ENCODE measurements at regions not wholly inside any gene's neighbourhood (a gene's known extent, or its start where the extent isn't known, plus 50 kb on each side); places are given as distances from the start of the nearest gene placed in this dataset.

- ATAC-seq (ENCODE audit: low read depth), result no peak
- Histone ChIP-seq H3K36me3 (ENCODE audit: low read depth) (no peaks in the 10 kb centered on the region), H3K27me3 (ENCODE audit: insufficient read depth, poor library complexity, severe bottlenecking) (no peaks in the 10 kb centered on the region), H3K4me3 (ENCODE audit: severe bottlenecking) (no peak overlapping the region), H3K9me3 (ENCODE audit: severe bottlenecking) (no peaks in the 10 kb centered on the region), H3K27ac (ENCODE audit: poor library complexity, severe bottlenecking) (no peak overlapping the region), H3K4me1 (ENCODE audit: insufficient read depth, poor library complexity, severe bottlenecking) (no peaks in the 10 kb centered on the region)
- DNase-seq (ENCODE audit: low spot score), result no peak
- TF ChIP-seq CTCF (IDR thresholded peaks at IDR 0.05; ENCODE audit: poor library complexity, severe bottlenecking), result no peak
Measured at GRCh38 chr18:70456376-70456775, 167.5 kb downstream of the SOCS6 start.

DNA sequence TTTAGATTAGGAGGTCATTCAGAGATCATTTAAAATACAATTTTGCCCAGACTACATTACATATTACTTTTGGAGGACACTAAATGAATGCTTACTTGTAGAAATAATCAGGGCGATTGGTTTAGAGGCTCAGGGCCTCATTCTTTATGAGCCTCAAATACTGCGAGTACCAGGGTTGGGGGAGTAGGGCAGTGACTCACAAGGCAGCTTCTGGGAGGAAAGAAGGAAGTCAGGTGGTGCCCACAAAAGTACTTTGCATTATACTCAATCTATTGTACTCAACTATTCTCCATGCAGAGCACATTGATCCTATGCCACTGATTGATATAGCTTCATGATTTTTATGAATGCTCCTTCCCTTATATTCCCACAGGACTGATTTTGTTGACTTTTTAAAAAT is 166.9 kb downstream of the SOCS6 start:
- no peak overlapping the region for H3K27ac ChIP-seq (ENCODE audit: poor library complexity, severe bottlenecking)
- H3K4me3 ChIP-seq (ENCODE audit: severe bottlenecking), result no peak overlapping the region
- H3K9me3 ChIP-seq (ENCODE audit: severe bottlenecking), result no peaks in the 10 kb centered on the region
- ATAC-seq (ENCODE audit: low read depth) (no peak), DNase-seq (ENCODE audit: low spot score) (no peak)
- H3K27me3 ChIP-seq (ENCODE audit: insufficient read depth, poor library complexity, severe bottlenecking), result no peaks in the 10 kb centered on the region
- no peaks in the 10 kb centered on the region for H3K4me1 ChIP-seq (ENCODE audit: insufficient read depth, poor library complexity, severe bottlenecking)
- no peak for TF ChIP-seq CTCF (IDR thresholded peaks at IDR 0.05; ENCODE audit: poor library complexity, severe bottlenecking)
- H3K36me3 ChIP-seq (ENCODE audit: low read depth), result no peaks in the 10 kb centered on the region

- H3K9me3 ChIP-seq (ENCODE audit: severe bottlenecking), result peaks cover 2% of the 10 kb centered on the region
- DNase-seq (ENCODE audit: low spot score), result no peak
- H3K4me3 ChIP-seq (ENCODE audit: severe bottlenecking), result no peak overlapping the region
- ATAC-seq (ENCODE audit: low read depth), result peak; percentile 64; the same call in 2 of the 3 replicates
- H3K27me3 ChIP-seq (ENCODE audit: insufficient read depth, poor library complexity, severe bottlenecking), result no peaks in the 10 kb centered on the region
- no peaks in the 10 kb centered on the region for H3K36me3 ChIP-seq (ENCODE audit: low read depth)
- peak; percentile 90 for TF ChIP-seq CTCF (IDR thresholded peaks at IDR 0.05; ENCODE audit: poor library complexity, severe bottlenecking)
- no peak overlapping the region for H3K27ac ChIP-seq (ENCODE audit: poor library complexity, severe bottlenecking)
- no peaks in the 10 kb centered on the region for H3K4me1 ChIP-seq (ENCODE audit: insufficient read depth, poor library complexity, severe bottlenecking)
Measured at GRCh38 chr18:70454704-70455322, 166.0 kb downstream of the SOCS6 start.

DNA sequence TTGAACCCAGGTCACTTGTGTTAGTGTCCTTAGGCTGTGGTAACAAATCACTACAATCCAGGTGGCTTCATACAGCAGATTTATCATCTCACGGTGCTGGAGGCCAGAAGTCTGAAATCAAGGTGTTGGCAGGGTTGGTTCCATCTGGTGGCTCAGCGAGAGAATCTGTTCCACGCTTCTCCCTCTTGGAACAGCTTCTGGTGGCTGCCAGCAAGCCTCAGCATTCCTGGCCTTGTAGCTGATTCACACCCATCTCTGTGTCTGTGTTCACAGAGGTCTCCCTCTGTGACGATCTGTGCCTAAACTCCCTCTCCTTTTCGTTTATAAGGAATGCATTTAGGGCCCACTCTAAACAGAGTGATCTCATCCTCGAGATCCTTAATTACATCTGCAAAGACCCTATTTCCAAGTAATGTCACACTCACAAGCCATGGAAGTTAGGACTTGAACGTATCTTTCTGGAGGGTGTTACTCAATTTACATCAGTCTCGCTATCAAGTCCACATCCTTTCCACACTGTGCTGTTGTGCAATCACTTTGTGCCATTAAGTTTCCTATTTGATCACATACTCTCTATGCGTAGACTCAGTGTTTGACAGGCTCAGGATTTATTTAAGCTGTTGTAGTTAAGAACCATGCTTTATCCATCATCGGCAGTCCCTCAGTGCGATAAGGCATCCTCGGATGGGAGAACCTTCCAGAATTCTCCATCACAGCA is 164.4 kb downstream of the SOCS6 start:
- TF ChIP-seq CTCF (IDR thresholded peaks at IDR 0.05; ENCODE audit: poor library complexity, severe bottlenecking), result no peak
- no peaks in the 10 kb centered on the region for H3K4me1 ChIP-seq (ENCODE audit: insufficient read depth, poor library complexity, severe bottlenecking)
- H3K27me3 ChIP-seq (ENCODE audit: insufficient read depth, poor library complexity, severe bottlenecking), result no peaks in the 10 kb centered on the region
- H3K36me3 ChIP-seq (ENCODE audit: low read depth), result no peaks in the 10 kb centered on the region
- no peak for DNase-seq (ENCODE audit: low spot score)
- no peak overlapping the region for H3K27ac ChIP-seq (ENCODE audit: poor library complexity, severe bottlenecking)
- no peak; the same call in 2 of the 3 replicates for ATAC-seq (ENCODE audit: low read depth)
- H3K4me3 ChIP-seq (ENCODE audit: severe bottlenecking), result no peak overlapping the region
- peaks cover 2% of the 10 kb centered on the region for H3K9me3 ChIP-seq (ENCODE audit: severe bottlenecking)

DNA sequence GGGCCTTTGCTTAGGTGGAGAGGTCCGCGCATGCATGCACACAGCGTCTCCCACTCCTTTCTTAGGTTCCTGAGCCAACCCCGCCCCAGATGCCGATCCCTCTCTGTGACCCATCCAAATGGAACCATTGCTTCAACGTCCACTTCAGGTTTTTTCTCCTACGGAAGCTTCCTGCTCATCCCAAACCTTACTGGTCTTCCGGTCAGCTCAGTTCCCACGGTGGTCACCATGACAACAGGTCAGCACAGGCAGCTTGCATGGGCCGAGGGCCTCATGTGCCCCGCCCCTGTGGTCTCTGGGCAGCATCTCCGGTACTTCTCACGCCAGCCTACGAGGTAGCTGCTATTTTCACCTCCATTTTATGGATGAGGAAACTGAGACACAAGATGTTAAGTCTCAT is 163.7 kb downstream of the SOCS6 start:
- TF ChIP-seq CTCF (IDR thresholded peaks at IDR 0.05; ENCODE audit: poor library complexity, severe bottlenecking), result no peak
- H3K9me3 ChIP-seq (ENCODE audit: severe bottlenecking), result peaks cover 2% of the 10 kb centered on the region
- no peaks in the 10 kb centered on the region for H3K27me3 ChIP-seq (ENCODE audit: insufficient read depth, poor library complexity, severe bottlenecking)
- no peak overlapping the region for H3K27ac ChIP-seq (ENCODE audit: poor library complexity, severe bottlenecking)
- no peaks in the 10 kb centered on the region for H3K36me3 ChIP-seq (ENCODE audit: low read depth)
- no peak for DNase-seq (ENCODE audit: low spot score)
- H3K4me3 ChIP-seq (ENCODE audit: severe bottlenecking), result no peak overlapping the region
- H3K4me1 ChIP-seq (ENCODE audit: insufficient read depth, poor library complexity, severe bottlenecking), result no peaks in the 10 kb centered on the region
- no peak for ATAC-seq (ENCODE audit: low read depth)
